ENCODE measurements at regions not wholly inside any gene's neighbourhood (a gene's known extent, or its start where the extent isn't known, plus 50 kb on each side); places are given as distances from the start of the nearest gene placed in this dataset.
"Not testable (repeated sequence)": the region's sequence is repeated elsewhere in the genome, so short reads cannot be mapped to it uniquely, and the experiment has no call there.

DNA sequence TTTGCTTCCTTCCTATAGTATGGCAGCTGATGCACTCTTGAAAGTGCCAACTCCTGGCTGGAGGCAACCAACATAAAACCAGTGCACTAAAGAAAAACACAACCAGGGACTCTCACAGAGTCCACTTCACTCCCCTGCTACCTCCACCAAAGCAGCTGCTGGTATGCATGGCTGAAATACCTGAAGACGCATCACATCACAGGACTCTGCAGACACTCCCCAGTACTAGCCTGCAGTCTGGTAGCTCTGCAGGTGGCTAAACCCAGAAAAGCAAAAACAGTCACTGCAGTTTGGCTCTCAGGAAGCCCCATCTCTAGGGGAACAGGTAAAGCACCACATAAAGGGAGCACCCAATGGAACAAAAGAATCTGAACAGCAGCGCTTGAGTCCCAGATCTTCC lies 473.0 kb upstream of the SPTLC3 start:
- TF ChIP-seq, protein P1, sequence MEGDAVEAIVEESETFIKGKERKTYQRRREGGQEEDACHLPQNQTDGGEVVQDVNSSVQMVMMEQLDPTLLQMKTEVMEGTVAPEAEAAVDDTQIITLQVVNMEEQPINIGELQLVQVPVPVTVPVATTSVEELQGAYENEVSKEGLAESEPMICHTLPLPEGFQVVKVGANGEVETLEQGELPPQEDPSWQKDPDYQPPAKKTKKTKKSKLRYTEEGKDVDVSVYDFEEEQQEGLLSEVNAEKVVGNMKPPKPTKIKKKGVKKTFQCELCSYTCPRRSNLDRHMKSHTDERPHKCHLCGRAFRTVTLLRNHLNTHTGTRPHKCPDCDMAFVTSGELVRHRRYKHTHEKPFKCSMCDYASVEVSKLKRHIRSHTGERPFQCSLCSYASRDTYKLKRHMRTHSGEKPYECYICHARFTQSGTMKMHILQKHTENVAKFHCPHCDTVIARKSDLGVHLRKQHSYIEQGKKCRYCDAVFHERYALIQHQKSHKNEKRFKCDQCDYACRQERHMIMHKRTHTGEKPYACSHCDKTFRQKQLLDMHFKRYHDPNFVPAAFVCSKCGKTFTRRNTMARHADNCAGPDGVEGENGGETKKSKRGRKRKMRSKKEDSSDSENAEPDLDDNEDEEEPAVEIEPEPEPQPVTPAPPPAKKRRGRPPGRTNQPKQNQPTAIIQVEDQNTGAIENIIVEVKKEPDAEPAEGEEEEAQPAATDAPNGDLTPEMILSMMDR (IDR thresholded peaks at IDR 0.05; ENCODE audit: insufficient read depth, low read depth, low read length, missing control alignments) = no peak
- no peak for DNase-seq (ENCODE audit: low read depth)
- no peak overlapping the region for H3K4me3 ChIP-seq (ENCODE audit: low read depth, low read length)

DNA sequence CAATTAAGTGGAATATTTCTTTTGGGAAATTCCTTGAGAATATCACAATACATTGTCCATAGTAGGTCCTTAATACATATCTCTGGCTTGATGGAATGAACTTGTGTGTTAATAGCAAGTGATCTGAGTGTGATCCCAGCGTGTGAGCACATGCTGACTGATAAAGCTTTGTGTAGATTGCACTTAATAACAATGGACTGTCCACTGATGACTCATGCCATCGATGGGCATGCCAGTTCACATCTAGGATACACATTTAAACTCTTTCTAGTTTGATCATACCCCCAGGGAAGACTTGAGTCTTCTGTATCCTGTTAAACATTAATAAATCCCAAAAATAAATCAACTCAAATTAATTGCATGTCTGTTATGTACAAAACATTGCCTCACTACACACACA lies 454.3 kb upstream of the SPTLC3 start:
- no peak for DNase-seq (ENCODE audit: low read depth)
- no peak overlapping the region for H3K4me3 ChIP-seq (ENCODE audit: low read depth, low read length)
- TF ChIP-seq, protein P1 (IDR thresholded peaks at IDR 0.05; ENCODE audit: insufficient read depth, low read depth, low read length, missing control alignments) = no peak

DNA sequence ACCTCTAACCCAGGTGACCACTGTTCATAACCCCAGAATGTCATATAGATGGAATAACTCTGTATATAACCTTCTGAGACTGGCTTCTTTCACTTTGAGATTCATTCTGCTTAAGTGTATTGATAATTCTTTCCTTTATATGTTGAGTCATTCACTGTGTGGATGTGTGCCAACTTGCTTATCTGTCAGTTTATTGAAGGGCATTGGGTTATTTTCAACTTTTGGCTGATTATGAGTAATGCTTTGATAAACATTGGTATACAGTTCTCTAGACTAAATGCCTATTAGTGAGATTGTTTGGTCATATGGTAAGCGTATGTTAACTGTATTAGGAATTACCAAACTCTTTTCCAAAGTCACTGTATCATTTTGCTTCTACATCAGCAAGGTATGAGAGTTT lies 453.4 kb upstream of the SPTLC3 start:
- DNase-seq (ENCODE audit: low read depth) = no peak
- TF ChIP-seq, protein P1 (IDR thresholded peaks at IDR 0.05; ENCODE audit: insufficient read depth, low read depth, low read length, missing control alignments) = no peak
- no peak overlapping the region for H3K4me3 ChIP-seq (ENCODE audit: low read depth, low read length)

DNA sequence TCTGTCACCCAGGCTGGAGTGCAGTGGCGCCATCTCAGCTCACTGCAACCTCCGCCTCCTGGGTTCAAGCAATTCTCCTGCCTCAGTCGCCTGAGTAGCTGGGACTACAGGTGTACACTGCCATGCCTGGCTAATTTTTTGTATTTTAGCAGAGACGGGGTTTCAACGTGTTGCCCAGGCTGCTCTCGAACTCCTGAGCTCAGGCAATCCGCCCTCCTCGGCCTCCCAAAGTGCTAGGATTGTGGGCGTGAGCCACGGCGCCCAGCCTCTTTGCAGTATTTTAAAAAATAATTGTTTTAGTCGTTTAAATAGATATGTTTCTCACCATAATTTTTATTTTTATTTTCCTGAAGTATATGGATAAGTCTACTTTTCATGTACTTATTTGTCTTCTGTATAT lies 452.9 kb upstream of the SPTLC3 start:
- DNase-seq (ENCODE audit: low read depth); H3K4me3 ChIP-seq (ENCODE audit: low read depth, low read length): not testable (repeated sequence)

DNA sequence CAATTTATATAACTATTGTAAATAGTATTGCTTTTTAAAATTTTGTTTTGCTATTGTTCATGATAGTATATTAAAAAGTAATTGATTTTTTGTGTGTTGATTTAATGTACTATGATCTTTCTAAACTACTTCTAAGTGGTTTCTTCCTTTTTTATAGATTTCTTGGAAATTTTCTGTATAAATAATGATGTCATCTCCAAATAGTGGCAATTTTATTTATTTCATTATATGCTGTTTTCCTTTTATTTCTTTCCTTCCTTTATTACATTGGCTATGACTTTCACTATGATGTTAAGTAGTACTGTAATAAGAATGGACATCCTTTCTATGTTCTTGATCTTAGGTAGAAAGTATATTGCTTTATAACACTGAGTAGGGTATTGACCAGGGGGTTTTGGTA lies 451.5 kb upstream of the SPTLC3 start:
- TF ChIP-seq, protein P1 (IDR thresholded peaks at IDR 0.05; ENCODE audit: insufficient read depth, low read depth, low read length, missing control alignments) = no peak
- no peak overlapping the region for H3K4me3 ChIP-seq (ENCODE audit: low read depth, low read length)
- no peak for DNase-seq (ENCODE audit: low read depth)

DNA sequence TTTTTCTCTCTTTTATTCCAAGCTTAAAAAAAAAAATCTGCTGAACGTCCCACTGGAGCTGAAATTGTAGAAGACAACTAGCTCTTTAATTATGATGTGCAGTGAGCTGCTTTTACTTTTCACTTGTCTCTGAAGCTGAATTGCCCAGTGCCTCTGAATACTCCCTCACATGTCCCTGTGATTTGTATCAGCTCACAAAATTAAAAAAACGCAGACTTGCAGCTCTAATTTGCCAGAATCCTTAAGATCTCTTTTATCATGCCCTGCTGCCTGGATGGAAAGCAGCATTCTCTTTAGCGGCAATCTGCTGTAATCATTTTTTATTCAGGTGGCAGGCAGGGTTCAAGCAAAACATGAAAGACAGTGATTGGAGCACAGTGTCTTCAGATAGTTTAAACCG lies 443.8 kb upstream of the SPTLC3 start:
- DNase-seq (ENCODE audit: low read depth) = no peak
- TF ChIP-seq, protein P1 (IDR thresholded peaks at IDR 0.05; ENCODE audit: insufficient read depth, low read depth, low read length, missing control alignments) = no peak
- H3K4me3 ChIP-seq (ENCODE audit: low read depth, low read length) = no peak overlapping the region

DNA sequence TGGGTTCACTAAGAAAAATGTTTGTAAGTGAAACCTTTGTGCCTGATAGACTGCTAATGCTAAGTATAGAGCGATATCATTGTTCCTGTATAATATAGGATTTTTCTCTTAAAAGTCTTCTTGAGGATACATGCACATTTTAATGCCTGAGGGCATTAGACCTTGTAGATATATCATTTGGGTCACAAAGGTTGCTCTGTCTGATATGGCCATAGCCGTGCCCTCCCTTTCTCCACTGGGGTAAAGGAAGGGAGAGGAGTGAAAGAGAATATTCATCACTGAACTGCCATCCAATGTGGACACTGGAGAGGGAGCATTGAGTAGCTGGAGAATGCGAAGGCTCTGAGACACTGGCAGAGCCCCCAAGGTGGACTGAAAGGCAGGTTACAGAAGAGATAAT lies 442.2 kb upstream of the SPTLC3 start:
- TF ChIP-seq, protein P1 (IDR thresholded peaks at IDR 0.05; ENCODE audit: insufficient read depth, low read depth, low read length, missing control alignments) = no peak
- H3K4me3 ChIP-seq (ENCODE audit: low read depth, low read length) = no peak overlapping the region
- no peak for DNase-seq (ENCODE audit: low read depth)

DNA sequence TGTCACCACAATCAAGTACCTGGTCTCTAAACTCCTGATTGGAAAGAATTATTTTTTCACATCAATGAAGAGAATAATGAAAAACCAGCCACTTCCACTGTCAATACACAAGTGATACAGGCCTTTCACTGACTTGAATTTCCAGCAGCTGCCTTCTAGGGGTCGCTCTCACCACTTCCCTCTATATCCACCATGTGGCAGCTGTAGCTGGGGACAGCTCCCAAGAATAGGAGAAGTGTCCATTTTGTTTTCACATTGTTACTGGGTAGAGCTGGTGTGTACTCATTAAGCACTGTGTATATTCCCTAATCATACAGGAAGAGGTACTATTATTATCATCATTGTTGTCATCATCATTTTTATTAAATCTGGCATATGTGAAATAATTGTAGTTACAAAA lies 438.4 kb upstream of the SPTLC3 start:
- H3K4me3 ChIP-seq (ENCODE audit: low read depth, low read length) = no peak overlapping the region
- TF ChIP-seq, protein P1 (IDR thresholded peaks at IDR 0.05; ENCODE audit: insufficient read depth, low read depth, low read length, missing control alignments) = no peak

More for the DNA sequence above, 438.4 kb upstream of the SPTLC3 start:
- DNase-seq (ENCODE audit: low read depth) = no peak
